GM23248 (cell line): ENCODE measurements at regions not wholly inside any gene's neighbourhood (a gene's known extent, or its start where the extent isn't known, plus 50 kb on each side); places are given as distances from the start of the nearest gene placed in this dataset.

Experiments used
- EZH2 ChIP-seq: fragments of 200-600 bp; sonication (generic); IDR thresholded peaks from 2 replicates; pipeline ENCODE4 v1.6.1; 2018; ENCODE audit warnings: antibody characterized with exemption, mild to moderate bottlenecking; ENCODE audit not compliant: insufficient read depth, poor library complexity, severe bottlenecking
- EZH2phosphoT487 ChIP-seq: fragments of 200-600 bp; sonication (generic); IDR thresholded peaks from 2 replicates; pipeline ENCODE4 v1.6.1; 2018; ENCODE audit warnings: antibody characterized with exemption, moderate library complexity, mild to moderate bottlenecking, low read depth; ENCODE audit not compliant: insufficient read depth

GRCh38 chr2:118769707-118770400, 77.6 kb downstream of the EN1 start:
- TF ChIP-seq EZH2 (no peak), EZH2phosphoT487 (no peak)
